WTC11 (cell line): ENCODE measurements at regions not wholly inside any gene's neighbourhood (a gene's known extent, or its start where the extent isn't known, plus 50 kb on each side); places are given as distances from the start of the nearest gene placed in this dataset.
A peak's percentile ranks its signal among the peaks of the same experiment; 100 is the strongest.

Experiments
- ATAC-seq: fragments of 200-7000 bp; cut with Tn5 transposase; 2 replicates; pipeline ENCODE4 v1.10.0; 2021; ENCODE audit warnings: mild to moderate bottlenecking, moderate library complexity
- CTCF ChIA-PET: fragments of 300-600 bp; sonication (Branson Sonifier 250); formaldehyde crosslinking; loops from one replicate; lab custom pipeline; 2021; ENCODE audit warnings: antibody characterized with exemption; lab: Charles Lee
- POLR2A ChIA-PET: fragments of 350-600 bp; sonication (Branson Sonifier 250); formaldehyde crosslinking; loops from one replicate; lab custom pipeline; 2021; ENCODE audit warnings: antibody characterized with exemption; lab: Charles Lee
- DNase-seq: peaks from one replicate; pipeline ENCODE4 v3.0.0; 2021; ENCODE audit warnings: low spot score
- H3K27ac Mint-ChIP-seq: 2 replicates; pipeline ENCODE4 v1.8.0; 2021; ENCODE audit warnings: mixed read lengths
- H3K27me3 Mint-ChIP-seq: 2 replicates; pipeline ENCODE4 v1.8.0; 2021; ENCODE audit warnings: low read depth, mild to moderate bottlenecking, moderate library complexity, mixed read lengths
- H3K36me3 Mint-ChIP-seq: 2 replicates; pipeline ENCODE4 v1.8.0; 2021; ENCODE audit warnings: mixed read lengths
- H3K4me1 Mint-ChIP-seq: 2 replicates; pipeline ENCODE4 v1.8.0; 2022; ENCODE audit warnings: mixed read lengths
- H3K4me3 Mint-ChIP-seq: 2 replicates; pipeline ENCODE4 v1.8.0; 2021; ENCODE audit warnings: mild to moderate bottlenecking, moderate library complexity, mixed read lengths
- H3K9me3 Mint-ChIP-seq: 2 replicates; pipeline ENCODE4 v1.8.0; 2021; ENCODE audit warnings: mixed read lengths
- ARID4B ChIP-seq: sonication (generic); formaldehyde crosslinking; IDR thresholded peaks from 2 replicates; pipeline ENCODE4 v1.8.0; 2023; ENCODE audit warnings: missing genetic modification reagents, mild to moderate bottlenecking, borderline replicate concordance
- CDX4 ChIP-seq: fragments of 250-450 bp; sonication (Bioruptor Pico); IDR thresholded peaks from 2 replicates; pipeline ENCODE4 v1.9.0; 2021; ENCODE audit warnings: moderate library complexity, mild to moderate bottlenecking, inconsistent platforms, borderline replicate concordance
- ELF4 ChIP-seq: sonication (generic); formaldehyde crosslinking; IDR thresholded peaks from 2 replicates; pipeline ENCODE4 v1.8.1; 2022; ENCODE audit warnings: low read depth, mild to moderate bottlenecking, moderate library complexity, missing genetic modification reagents
- GTF2I ChIP-seq: fragments of 250-450 bp; sonication (Bioruptor Pico); conservative IDR thresholded peaks from 2 replicates; pipeline ENCODE4 v1.4.0; 2021; ENCODE audit warnings: mild to moderate bottlenecking
- KAT7 ChIP-seq: sonication (generic); formaldehyde crosslinking; IDR thresholded peaks from 2 replicates; pipeline ENCODE4 v1.8.1; 2023; ENCODE audit warnings: missing genetic modification reagents, mild to moderate bottlenecking, borderline replicate concordance
- MYBL2 ChIP-seq: sonication (generic); formaldehyde crosslinking; IDR thresholded peaks from 2 replicates; pipeline ENCODE4 v1.8.1; 2023; ENCODE audit warnings: mild to moderate bottlenecking, moderate library complexity, missing genetic modification reagents
- NFE2L1 ChIP-seq: sonication (generic); formaldehyde crosslinking; IDR thresholded peaks from 2 replicates; pipeline ENCODE4 v1.8.1; 2023; ENCODE audit warnings: missing genetic modification reagents
- OVOL2 ChIP-seq: fragments of 250-450 bp; sonication (Bioruptor Pico); IDR thresholded peaks from 2 replicates; pipeline ENCODE4 v1.9.0; 2021; ENCODE audit warnings: mild to moderate bottlenecking, borderline replicate concordance
- PRRX2 ChIP-seq: fragments of 250-450 bp; sonication (Bioruptor Pico); IDR thresholded peaks from 2 replicates; pipeline ENCODE4 v1.8.0; 2021; ENCODE audit warnings: mild to moderate bottlenecking
- SMAD4 ChIP-seq: sonication (generic); formaldehyde crosslinking; IDR thresholded peaks from 2 replicates; pipeline ENCODE4 v1.8.0; 2022; ENCODE audit warnings: mild to moderate bottlenecking, missing genetic modification reagents
- SP1 ChIP-seq: sonication (generic); formaldehyde crosslinking; conservative IDR thresholded peaks from 2 replicates; pipeline ENCODE4 v1.8.1; 2022; ENCODE audit warnings: missing genetic modification reagents
- TCF7 ChIP-seq: sonication (generic); formaldehyde crosslinking; IDR thresholded peaks from 2 replicates; pipeline ENCODE4 v1.8.0; 2022; ENCODE audit warnings: mild to moderate bottlenecking, low read depth, missing genetic modification reagents, moderate library complexity
- TEAD4 ChIP-seq: sonication (generic); formaldehyde crosslinking; IDR thresholded peaks from 2 replicates; pipeline ENCODE4 v1.8.0; 2022; ENCODE audit warnings: mild to moderate bottlenecking, missing genetic modification reagents
- ZNF425 ChIP-seq: fragments of 250-450 bp; sonication (Bioruptor Pico); conservative IDR thresholded peaks from 2 replicates; pipeline ENCODE4 v1.9.0; 2021; ENCODE audit warnings: mild to moderate bottlenecking
- ZNF512 ChIP-seq: sonication (generic); formaldehyde crosslinking; IDR thresholded peaks from 2 replicates; pipeline ENCODE4 v1.8.1; 2022; ENCODE audit warnings: missing genetic modification reagents, borderline replicate concordance
- TF ChIP-seq, protein P1 (sequence below): sonication (generic); formaldehyde crosslinking; IDR thresholded peaks from 2 replicates; pipeline ENCODE4 v1.8.0; 2023; ENCODE audit warnings: mild to moderate bottlenecking, missing genetic modification reagents
- TF ChIP-seq, protein P2 (sequence below): sonication (generic); formaldehyde crosslinking; IDR thresholded peaks from 2 replicates; pipeline ENCODE4 v1.8.0; 2022; ENCODE audit warnings: mild to moderate bottlenecking, missing genetic modification reagents

- TF ChIP-seq, protein P1, sequence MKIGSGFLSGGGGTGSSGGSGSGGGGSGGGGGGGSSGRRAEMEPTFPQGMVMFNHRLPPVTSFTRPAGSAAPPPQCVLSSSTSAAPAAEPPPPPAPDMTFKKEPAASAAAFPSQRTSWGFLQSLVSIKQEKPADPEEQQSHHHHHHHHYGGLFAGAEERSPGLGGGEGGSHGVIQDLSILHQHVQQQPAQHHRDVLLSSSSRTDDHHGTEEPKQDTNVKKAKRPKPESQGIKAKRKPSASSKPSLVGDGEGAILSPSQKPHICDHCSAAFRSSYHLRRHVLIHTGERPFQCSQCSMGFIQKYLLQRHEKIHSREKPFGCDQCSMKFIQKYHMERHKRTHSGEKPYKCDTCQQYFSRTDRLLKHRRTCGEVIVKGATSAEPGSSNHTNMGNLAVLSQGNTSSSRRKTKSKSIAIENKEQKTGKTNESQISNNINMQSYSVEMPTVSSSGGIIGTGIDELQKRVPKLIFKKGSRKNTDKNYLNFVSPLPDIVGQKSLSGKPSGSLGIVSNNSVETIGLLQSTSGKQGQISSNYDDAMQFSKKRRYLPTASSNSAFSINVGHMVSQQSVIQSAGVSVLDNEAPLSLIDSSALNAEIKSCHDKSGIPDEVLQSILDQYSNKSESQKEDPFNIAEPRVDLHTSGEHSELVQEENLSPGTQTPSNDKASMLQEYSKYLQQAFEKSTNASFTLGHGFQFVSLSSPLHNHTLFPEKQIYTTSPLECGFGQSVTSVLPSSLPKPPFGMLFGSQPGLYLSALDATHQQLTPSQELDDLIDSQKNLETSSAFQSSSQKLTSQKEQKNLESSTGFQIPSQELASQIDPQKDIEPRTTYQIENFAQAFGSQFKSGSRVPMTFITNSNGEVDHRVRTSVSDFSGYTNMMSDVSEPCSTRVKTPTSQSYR, result no peak
- TF ChIP-seq NFE2L1 (CRISPR knock-in tag), result no peak
- no peak for TF ChIP-seq SP1 (CRISPR knock-in tag)
- no peak for TF ChIP-seq GTF2I
- no peak for TF ChIP-seq TCF7
These were observed 158.0 kb upstream of the RTL1 start (continued) for GRCh38 chr14:101061411-101062064.

DNA sequence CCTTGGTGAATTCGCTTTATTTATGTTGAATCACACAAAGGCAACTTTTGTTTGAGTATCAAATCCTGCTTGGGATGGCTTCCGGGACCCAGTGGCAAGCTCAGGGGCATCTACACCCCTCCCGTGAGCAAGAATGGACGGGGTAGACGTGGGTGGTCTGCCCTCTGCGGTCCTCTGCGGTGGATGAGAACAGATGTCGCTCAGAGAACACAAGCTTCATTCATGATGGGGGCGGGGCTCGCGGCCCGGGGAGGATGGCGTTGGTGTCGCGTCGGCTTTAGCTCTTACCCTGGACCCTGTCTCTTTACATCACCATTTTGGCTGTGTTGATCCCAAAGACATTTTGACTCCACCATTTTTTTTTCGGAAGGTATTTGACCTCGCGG lies 158.5 kb upstream of the RTL1 start:
- Mint-ChIP-seq H3K9me3 (peaks cover 18% of the 10 kb centered on the region), H3K4me3 (no peak overlapping the region), H3K4me1 (no peaks in the 10 kb centered on the region), H3K27ac (no peak overlapping the region), H3K27me3 (no peaks in the 10 kb centered on the region; the same call in 1 of the 2 replicates), H3K36me3 (peaks cover 54% of the 10 kb centered on the region)
- ATAC-seq (no peak), DNase-seq (no peak)
- POLR2A ChIA-PET, result no interaction called here
- CTCF ChIA-PET, result no interaction called here
- TF ChIP-seq ZNF512 (CRISPR knock-in tag), result no peak
- TF ChIP-seq KAT7 (CRISPR knock-in tag), result no peak

- Mint-ChIP-seq H3K4me1 (no peaks in the 10 kb centered on the region), H3K36me3 (peaks cover 50% of the 10 kb centered on the region), H3K9me3 (peaks cover 14% of the 10 kb centered on the region), H3K27me3 (no peaks in the 10 kb centered on the region; the same call in 1 of the 2 replicates), H3K4me3 (no peak overlapping the region), H3K27ac (0 out of 2 replicates have a peak overlapping the region, but pooled peaks have one; percentile 7)
- DNase-seq (no peak), ATAC-seq (no peak)
- ChIA-PET CTCF (no interaction called here), POLR2A (no interaction called here)
- no peak for TF ChIP-seq ELF4 (CRISPR knock-in tag)
- no peak for TF ChIP-seq GTF2I
- TF ChIP-seq ZNF425 (CRISPR knock-in tag), result no peak
- no peak for TF ChIP-seq MYBL2 (CRISPR knock-in tag)
These were observed 159.1 kb upstream of the RTL1 start for GRCh38 chr14:101062601-101063000.

DNA sequence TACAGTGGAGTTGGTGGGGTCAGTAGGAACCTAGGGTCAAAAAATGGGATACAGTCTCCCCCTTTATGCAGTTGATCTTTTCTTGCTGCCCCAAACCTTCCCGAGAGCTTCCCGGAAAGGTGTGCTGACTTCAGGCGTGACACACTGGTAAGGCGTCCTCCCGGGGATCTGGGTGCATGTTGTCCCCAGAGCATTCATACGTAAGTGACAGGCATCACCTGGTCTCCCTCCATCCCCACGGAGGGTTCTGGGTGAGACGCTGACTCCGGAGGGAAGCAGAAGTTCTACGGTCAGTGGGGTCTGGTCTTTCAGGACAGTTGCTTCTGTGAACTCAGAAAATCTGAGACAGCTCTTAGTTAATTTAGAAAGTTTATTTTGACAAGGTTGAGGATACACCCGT lies 159.6 kb upstream of the RTL1 start:
- peaks cover 14% of the 10 kb centered on the region for H3K9me3 Mint-ChIP-seq
- H3K36me3 Mint-ChIP-seq, result peaks cover 50% of the 10 kb centered on the region
- POLR2A ChIA-PET, result no interaction called here
- H3K27me3 Mint-ChIP-seq, result no peaks in the 10 kb centered on the region; the same call in 1 of the 2 replicates
- H3K4me3 Mint-ChIP-seq, result no peak overlapping the region
- ATAC-seq (no peak), DNase-seq (no peak)
- CTCF ChIA-PET, result no interaction called here
- no peaks in the 10 kb centered on the region for H3K4me1 Mint-ChIP-seq
- H3K27ac Mint-ChIP-seq, result no peak overlapping the region
- TF ChIP-seq SMAD4 (CRISPR knock-in tag) (no peak), ARID4B (no peak), TEAD4 (no peak), CDX4 (no peak), SP1 (CRISPR knock-in tag) (no peak), PRRX2 (no peak), OVOL2 (CRISPR knock-in tag) (no peak)
- TF ChIP-seq, protein P2, sequence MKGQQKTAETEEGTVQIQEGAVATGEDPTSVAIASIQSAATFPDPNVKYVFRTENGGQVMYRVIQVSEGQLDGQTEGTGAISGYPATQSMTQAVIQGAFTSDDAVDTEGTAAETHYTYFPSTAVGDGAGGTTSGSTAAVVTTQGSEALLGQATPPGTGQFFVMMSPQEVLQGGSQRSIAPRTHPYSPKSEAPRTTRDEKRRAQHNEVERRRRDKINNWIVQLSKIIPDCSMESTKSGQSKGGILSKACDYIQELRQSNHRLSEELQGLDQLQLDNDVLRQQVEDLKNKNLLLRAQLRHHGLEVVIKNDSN (CRISPR knock-in tag), result no peak
